Activated CD4-positive, alpha-beta T cell treated with anti-CD3 and anti-CD28 coated beads, Interleukin-2, amount 10 ng/mL, durations not matched to agents 7 days and 5 days (primary cell): ENCODE measurements at regions not wholly inside any gene's neighbourhood (a gene's known extent, or its start where the extent isn't known, plus 50 kb on each side); places are given as distances from the start of the nearest gene placed in this dataset.
"Not testable (repeated sequence)": the region's sequence is repeated elsewhere in the genome, so short reads cannot be mapped to it uniquely, and the experiment has no call there.

Experiments
- CTCF ChIA-PET: fragments of 350-600 bp; sonication (Branson Sonifier 250); formaldehyde crosslinking; loops from one replicate; lab custom pipeline; 2021; ENCODE audit warnings: antibody characterized with exemption; lab: Charles Lee
- POLR2A ChIA-PET: fragments of 350-600 bp; sonication (Branson Sonifier 250); formaldehyde crosslinking; loops from one replicate; lab custom pipeline; 2021; ENCODE audit warnings: antibody characterized with exemption; lab: Charles Lee
- DNase-seq: peaks from one replicate; pipeline ENCODE4 v3.0.0-alpha.2; 2020
- H3K27ac Mint-ChIP-seq: one replicate; pipeline ENCODE4 v1.8.0; 2021; ENCODE audit warnings: mild to moderate bottlenecking, moderate library complexity, mixed read lengths
- H3K27me3 Mint-ChIP-seq: one replicate; pipeline ENCODE4 v1.8.0; 2021; ENCODE audit warnings: mixed read lengths
- H3K36me3 Mint-ChIP-seq: one replicate; pipeline ENCODE4 v1.8.0; 2021; ENCODE audit warnings: low read depth, mixed read lengths
- H3K4me1 Mint-ChIP-seq: one replicate; pipeline ENCODE4 v1.8.0; 2021; ENCODE audit warnings: mixed read lengths
- H3K4me3 Mint-ChIP-seq: one replicate; pipeline ENCODE4 v1.8.0; 2021; ENCODE audit warnings: mild to moderate bottlenecking, moderate library complexity, mixed read lengths
- H3K9me3 Mint-ChIP-seq: one replicate; pipeline ENCODE4 v1.8.0; 2021; ENCODE audit warnings: mixed read lengths

GRCh38 chr2:32874931-32875330, 71.8 kb upstream of the LTBP1 start:
- H3K4me1 Mint-ChIP-seq: no peaks in the 10 kb centered on the region
- H3K27ac Mint-ChIP-seq: no peak overlapping the region
- no peak overlapping the region for H3K4me3 Mint-ChIP-seq
- no peak for DNase-seq
- ChIA-PET CTCF (no interaction called here), POLR2A (no interaction called here)
- H3K9me3 Mint-ChIP-seq: no peaks in the 10 kb centered on the region
- no peaks in the 10 kb centered on the region for H3K36me3 Mint-ChIP-seq
- H3K27me3 Mint-ChIP-seq: peaks cover 4% of the 10 kb centered on the region

GRCh38 chr2:32877587-32878510, 68.9 kb upstream of the LTBP1 start:
- no peaks in the 10 kb centered on the region for H3K9me3 Mint-ChIP-seq
- H3K4me3 Mint-ChIP-seq: no peak overlapping the region
- no peaks in the 10 kb centered on the region for H3K4me1 Mint-ChIP-seq
- ChIA-PET POLR2A (no interaction called here), CTCF (no interaction called here)
- H3K27ac Mint-ChIP-seq: no peak overlapping the region
- no peaks in the 10 kb centered on the region for H3K36me3 Mint-ChIP-seq
- peaks cover 2% of the 10 kb centered on the region for H3K27me3 Mint-ChIP-seq
- DNase-seq: no peak

- H3K27ac Mint-ChIP-seq, H3K36me3 Mint-ChIP-seq, H3K4me3 Mint-ChIP-seq, H3K9me3 Mint-ChIP-seq, POLR2A ChIA-PET, DNase-seq, H3K4me1 Mint-ChIP-seq, H3K27me3 Mint-ChIP-seq: not testable (repeated sequence)
- CTCF ChIA-PET: interaction anchor here (0.6 kb wide), 1 partner anchor 9 kb away, joined by 4 read pairs; no protein-coding TSS in a partner anchor
These were observed 66.8 kb upstream of the LTBP1 start for GRCh38 chr2:32879943-32880342.

GRCh38 chr2:32882816-32883810, 63.6 kb upstream of the LTBP1 start:
- Mint-ChIP-seq H3K9me3 (no peaks in the 10 kb centered on the region), H3K4me3 (no peak overlapping the region), H3K27me3 (no peaks in the 10 kb centered on the region), H3K27ac (no peak overlapping the region), H3K36me3 (no peaks in the 10 kb centered on the region), H3K4me1 (no peaks in the 10 kb centered on the region)
- CTCF ChIA-PET: no interaction called here
- DNase-seq: no peak
- POLR2A ChIA-PET: no interaction called here

GRCh38 chr2:32884346-32884745, 62.4 kb upstream of the LTBP1 start:
- CTCF ChIA-PET: interaction anchor here (0.6 kb wide), 1 partner anchor 25 kb away, joined by 3 read pairs; no protein-coding TSS in a partner anchor
- POLR2A ChIA-PET: no interaction called here
- Mint-ChIP-seq H3K4me3 (no peak overlapping the region), H3K27me3 (no peaks in the 10 kb centered on the region), H3K9me3 (no peaks in the 10 kb centered on the region), H3K4me1 (no peaks in the 10 kb centered on the region), H3K27ac (no peak overlapping the region), H3K36me3 (no peaks in the 10 kb centered on the region)
- no peak for DNase-seq

GRCh38 chr2:32886397-32887055, 60.2 kb upstream of the LTBP1 start:
- H3K4me3 Mint-ChIP-seq, H3K4me1 Mint-ChIP-seq, H3K36me3 Mint-ChIP-seq, POLR2A ChIA-PET, DNase-seq, H3K27ac Mint-ChIP-seq, H3K27me3 Mint-ChIP-seq, H3K9me3 Mint-ChIP-seq: not testable (repeated sequence)
- CTCF ChIA-PET: interaction anchor here (1.1 kb wide), 1 partner anchor 11 kb away, joined by 3 read pairs; no protein-coding TSS in a partner anchor

- Mint-ChIP-seq H3K4me3 (no peak overlapping the region), H3K27ac (no peak overlapping the region)
These were observed 59.6 kb upstream of the LTBP1 start for GRCh38 chr2:32887125-32887524.

GRCh38 chr2:32894119-32894728, 52.5 kb upstream of the LTBP1 start:
- Mint-ChIP-seq H3K27me3 (peaks cover 11% of the 10 kb centered on the region), H3K4me3 (no peak overlapping the region), H3K36me3 (no peaks in the 10 kb centered on the region), H3K4me1 (no peaks in the 10 kb centered on the region), H3K27ac (no peak overlapping the region), H3K9me3 (no peaks in the 10 kb centered on the region)
- ChIA-PET CTCF (no interaction called here), POLR2A (interaction anchor here (0.6 kb wide), 1 partner anchor 49 kb away, joined by 5 read pairs; no protein-coding TSS in a partner anchor)
- DNase-seq: no peak

More at GRCh38 chr2:32887125-32887524, 59.6 kb upstream of the LTBP1 start:
- no peak for DNase-seq
- no peaks in the 10 kb centered on the region for H3K4me1 Mint-ChIP-seq
- ChIA-PET CTCF (interaction anchor here (1.1 kb wide), 1 partner anchor 11 kb away, joined by 3 read pairs; no protein-coding TSS in a partner anchor), POLR2A (no interaction called here)
- no peaks in the 10 kb centered on the region for H3K36me3 Mint-ChIP-seq
- H3K9me3 Mint-ChIP-seq: no peaks in the 10 kb centered on the region
- H3K27me3 Mint-ChIP-seq: peaks cover 6% of the 10 kb centered on the region

- no peak overlapping the region for H3K4me3 Mint-ChIP-seq
These were observed 51.3 kb upstream of the LTBP1 start for GRCh38 chr2:32895424-32895823.

More at GRCh38 chr2:32895424-32895823, 51.3 kb upstream of the LTBP1 start:
- no peak overlapping the region for H3K27ac Mint-ChIP-seq
- POLR2A ChIA-PET: no interaction called here
- no peak for DNase-seq
- no peaks in the 10 kb centered on the region for H3K36me3 Mint-ChIP-seq
- no peaks in the 10 kb centered on the region for H3K9me3 Mint-ChIP-seq
- H3K27me3 Mint-ChIP-seq: peaks cover 11% of the 10 kb centered on the region
- no peaks in the 10 kb centered on the region for H3K4me1 Mint-ChIP-seq
- CTCF ChIA-PET: no interaction called here
